ENCODE measurements at regions not wholly inside any gene's neighbourhood (a gene's known extent, or its start where the extent isn't known, plus 50 kb on each side); places are given as distances from the start of the nearest gene placed in this dataset.

GRCh38 chr9:106621313-106622163, 241.4 kb upstream of the ZNF462 start:
- no peak for TF ChIP-seq EP300 (IDR thresholded peaks at IDR 0.05; ENCODE audit: borderline replicate concordance)
- TF ChIP-seq TAF1 (IDR thresholded peaks at IDR 0.05; ENCODE audit: low read depth): no peak
- TF ChIP-seq NFIC (IDR thresholded peaks at IDR 0.05): no peak
- no peak for TF ChIP-seq MAX (IDR thresholded peaks at IDR 0.05)
- no peak for TF ChIP-seq REST (IDR thresholded peaks at IDR 0.05; ENCODE audit: low read depth)
- no peak for TF ChIP-seq TEAD4 (IDR thresholded peaks at IDR 0.05)
- no peak for TF ChIP-seq CREB1 (IDR thresholded peaks at IDR 0.05; ENCODE audit: low read depth)
- TF ChIP-seq RAD21 (IDR thresholded peaks at IDR 0.05; ENCODE audit: low read depth): no peak
- TF ChIP-seq USF1 (IDR thresholded peaks at IDR 0.05): no peak
- TF ChIP-seq YY1 (IDR thresholded peaks at IDR 0.05; ENCODE audit: low read depth): no peak
